Pons (tissue), 1 donor: ENCODE measurements at regions not wholly inside any gene's neighbourhood (a gene's known extent, or its start where the extent isn't known, plus 50 kb on each side); places are given as distances from the start of the nearest gene placed in this dataset.

Source experiments
- DNase-seq: peaks from one replicate; pipeline ENCODE4 v3.0.0-alpha.2; 2016; ENCODE audit warnings: low spot score

DNA sequence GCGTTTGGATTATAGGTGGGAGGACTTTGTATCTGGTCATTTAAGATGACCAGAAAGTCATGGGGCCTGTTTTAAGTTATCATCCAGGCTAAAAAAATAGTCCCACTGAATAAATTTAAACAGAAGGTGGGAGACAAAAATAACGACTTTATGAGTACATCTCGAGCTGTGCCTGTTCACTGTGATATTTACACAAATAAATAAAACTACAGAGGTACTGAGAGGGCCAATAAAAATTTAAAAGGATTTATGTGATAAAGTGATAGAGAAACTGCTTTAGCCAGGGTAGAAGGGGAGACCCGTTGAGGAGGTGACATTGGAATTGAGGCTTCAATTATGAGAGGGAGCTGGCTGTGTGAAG lies 53.4 kb upstream of the PMEPA1 start:
- no peak for DNase-seq

DNA sequence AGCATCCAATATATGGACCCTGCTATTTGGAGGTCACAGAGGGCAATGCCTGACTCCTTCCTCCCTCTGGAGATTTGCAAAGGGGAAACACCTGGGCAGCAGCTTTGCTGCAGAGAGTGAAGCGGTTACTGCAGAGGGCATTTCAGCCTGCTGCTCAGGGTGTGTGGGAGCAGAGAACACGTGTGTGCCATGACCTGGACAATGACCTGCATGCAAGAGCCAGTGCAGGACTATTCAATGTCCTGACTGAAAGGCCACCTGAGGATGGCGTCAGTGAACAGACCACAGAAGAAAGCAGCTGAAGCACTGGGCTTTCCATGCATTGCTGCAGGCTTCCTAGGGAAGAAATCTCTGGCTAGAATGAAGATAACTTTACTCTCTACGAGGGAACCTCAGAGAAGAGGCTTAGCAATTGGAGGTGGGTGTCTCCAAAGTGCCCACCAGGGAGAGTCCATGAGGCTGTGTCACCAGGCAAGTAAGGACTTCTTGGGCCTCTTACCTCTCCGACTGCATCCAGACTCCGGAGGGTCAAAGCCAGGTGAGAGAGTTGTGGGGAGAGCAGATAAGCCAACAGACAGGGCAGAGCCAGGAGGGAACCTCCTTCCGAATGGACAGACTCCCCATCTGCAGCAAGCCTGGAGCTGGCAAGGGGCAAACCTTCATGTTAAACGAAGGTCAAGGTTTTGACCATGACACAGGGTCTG lies 52.9 kb upstream of the PMEPA1 start:
- no peak for DNase-seq

DNA sequence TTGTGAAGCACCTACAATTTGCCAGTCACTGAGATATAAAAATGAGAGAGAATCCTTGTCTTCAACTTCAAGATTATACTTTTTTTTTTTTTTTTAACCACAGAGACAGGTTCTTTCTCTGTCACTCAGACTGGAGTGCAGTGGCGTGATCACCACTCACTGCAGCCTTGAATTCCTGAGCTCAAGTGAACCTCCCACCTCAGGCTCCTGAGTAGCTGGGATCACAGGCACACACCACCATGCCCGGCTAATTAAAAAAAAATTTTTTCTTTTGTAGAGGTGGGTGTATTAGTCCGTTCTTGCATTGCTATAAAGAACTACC lies 51.6 kb upstream of the PMEPA1 start:
- no peak for DNase-seq

DNA sequence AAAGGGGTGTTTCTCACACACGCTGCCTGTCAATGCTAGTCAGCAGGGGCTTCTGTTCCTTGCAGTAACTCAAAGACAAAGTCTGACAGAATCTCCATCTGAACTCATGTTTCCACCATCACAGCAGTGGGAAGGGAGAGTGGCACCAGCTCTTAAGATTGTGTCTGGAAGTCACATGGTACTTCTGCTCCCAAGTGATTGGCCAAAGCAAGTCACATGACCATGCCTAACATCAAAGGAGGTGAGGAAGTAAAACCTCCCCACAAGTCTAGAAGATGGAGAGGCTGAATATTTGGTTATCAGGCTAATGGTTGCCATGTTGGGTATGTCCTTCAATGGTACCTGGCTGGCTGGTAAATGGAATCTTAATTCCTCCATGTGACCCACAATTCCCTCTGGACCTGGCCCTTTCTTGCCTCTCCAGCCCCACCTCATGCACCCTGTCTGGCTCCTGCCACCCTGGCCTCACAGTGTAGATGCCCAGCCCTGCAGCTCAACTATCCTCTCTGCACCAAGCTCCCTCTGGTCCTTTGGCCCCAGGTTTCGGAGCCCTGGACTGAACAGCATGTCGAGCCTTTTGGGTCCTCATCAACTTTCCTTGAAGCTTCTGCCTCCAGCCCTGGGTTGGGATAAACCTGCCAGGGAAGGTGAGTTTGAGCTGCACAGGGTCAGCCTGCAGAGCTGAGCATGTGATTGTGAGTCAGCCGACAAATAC lies 51.0 kb upstream of the PMEPA1 start:
- no peak for DNase-seq

DNA sequence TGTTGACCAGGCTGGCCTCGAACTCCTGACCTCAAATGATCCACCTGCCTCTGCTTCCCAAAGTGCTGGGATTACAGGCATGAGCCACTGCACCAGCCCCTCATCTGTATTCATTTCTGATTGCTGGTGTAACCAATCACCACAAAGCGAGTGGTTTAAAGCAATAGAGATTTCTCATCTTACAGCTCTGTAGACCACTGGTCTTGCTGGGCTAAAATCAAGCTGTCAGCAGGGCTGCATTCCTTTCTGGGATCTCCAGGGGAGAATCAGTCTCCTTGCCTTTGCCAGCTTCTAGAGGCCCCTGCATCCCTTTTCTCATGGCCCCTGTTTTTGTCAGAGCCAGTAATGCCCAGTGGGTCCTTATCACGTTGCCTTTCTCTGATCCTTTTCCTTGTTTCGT lies 49.9 kb upstream of the PMEPA1 start:
- DNase-seq, result no peak
